ENCODE measurements at regions not wholly inside any gene's neighbourhood (a gene's known extent, or its start where the extent isn't known, plus 50 kb on each side); places are given as distances from the start of the nearest gene placed in this dataset.
A peak's percentile ranks its signal among the peaks of the same experiment; 100 is the strongest.

- no peak for DNase-seq (ENCODE audit: low read depth in 6 of 9, low spot score in 9 of 9)
These were observed 340.7 kb upstream of the HS3ST1 start for GRCh38 chr4:11769434-11769833.

GRCh38 chr4:11768251-11768972 lies 339.7 kb upstream of the HS3ST1 start:
- 87% methylated on average over 7 of the region's 7 CpGs for WGBS
- no peak for DNase-seq (ENCODE audit: low read depth in 6 of 9, low spot score in 9 of 9)
- Histone ChIP-seq H3K4me1 (ENCODE audit: control insufficient read depth in 2 of 2, insufficient read depth in 2 of 2, low read length in 2 of 2) (no peaks in the 10 kb centered on the region), H3K9me3 (ENCODE audit: control insufficient read depth in 2 of 2, insufficient read depth in 1 of 2, low read length in 1 of 2) (no peaks in the 10 kb centered on the region), H3K4me3 (ENCODE audit: low read length in 2 of 2) (no peak overlapping the region), H3K36me3 (ENCODE audit: control insufficient read depth in 2 of 2, insufficient read depth in 2 of 2, low read length in 1 of 2) (no peaks in the 10 kb centered on the region), H3K27me3 (ENCODE audit: control insufficient read depth in 2 of 2, insufficient read depth in 1 of 2, low read length in 1 of 2) (no peaks in the 10 kb centered on the region), H3K27ac (ENCODE audit: low read depth in 1 of 2, low read length in 1 of 2) (no peak overlapping the region)

More at GRCh38 chr4:11769434-11769833, 340.7 kb upstream of the HS3ST1 start:
- no peak overlapping the region for H3K27ac ChIP-seq (ENCODE audit: low read depth in 1 of 2, low read length in 1 of 2)
- H3K4me1 ChIP-seq (ENCODE audit: control insufficient read depth in 2 of 2, insufficient read depth in 2 of 2, low read length in 2 of 2): no peaks in the 10 kb centered on the region
- no peaks in the 10 kb centered on the region for H3K36me3 ChIP-seq (ENCODE audit: control insufficient read depth in 2 of 2, insufficient read depth in 2 of 2, low read length in 1 of 2)
- H3K9me3 ChIP-seq (ENCODE audit: control insufficient read depth in 2 of 2, insufficient read depth in 1 of 2, low read length in 1 of 2): no peaks in the 10 kb centered on the region
- 95% methylated on average over 3 of the region's 3 CpGs for WGBS
- H3K4me3 ChIP-seq (ENCODE audit: low read length in 2 of 2): no peak overlapping the region
- H3K27me3 ChIP-seq (ENCODE audit: control insufficient read depth in 2 of 2, insufficient read depth in 1 of 2, low read length in 1 of 2): no peaks in the 10 kb centered on the region

GRCh38 chr4:11765849-11766453 lies 337.3 kb upstream of the HS3ST1 start:
- H3K36me3 ChIP-seq (ENCODE audit: control insufficient read depth in 2 of 2, insufficient read depth in 2 of 2, low read length in 1 of 2): no peaks in the 10 kb centered on the region
- no peak overlapping the region for H3K4me3 ChIP-seq (ENCODE audit: low read length in 2 of 2)
- no peaks in the 10 kb centered on the region for H3K4me1 ChIP-seq (ENCODE audit: control insufficient read depth in 2 of 2, insufficient read depth in 2 of 2, low read length in 2 of 2)
- H3K9me3 ChIP-seq (ENCODE audit: control insufficient read depth in 2 of 2, insufficient read depth in 1 of 2, low read length in 1 of 2): no peaks in the 10 kb centered on the region
- DNase-seq (ENCODE audit: low read depth in 6 of 9, low spot score in 9 of 9): peak in 7 of 9 donors; percentile 5 to 52 (median 11)
- WGBS: 37% methylated on average over 4 of the region's 4 CpGs
- H3K27me3 ChIP-seq (ENCODE audit: control insufficient read depth in 2 of 2, insufficient read depth in 1 of 2, low read length in 1 of 2): no peaks in the 10 kb centered on the region
- no peak overlapping the region for H3K27ac ChIP-seq (ENCODE audit: low read depth in 1 of 2, low read length in 1 of 2)

GRCh38 chr4:11748164-11748872 lies 319.6 kb upstream of the HS3ST1 start:
- H3K9me3 ChIP-seq (ENCODE audit: control insufficient read depth in 2 of 2, insufficient read depth in 1 of 2, low read length in 1 of 2): no peaks in the 10 kb centered on the region
- no peaks in the 10 kb centered on the region for H3K4me1 ChIP-seq (ENCODE audit: control insufficient read depth in 2 of 2, insufficient read depth in 2 of 2, low read length in 2 of 2)
- no peak overlapping the region for H3K27ac ChIP-seq (ENCODE audit: low read depth in 1 of 2, low read length in 1 of 2)
- DNase-seq (ENCODE audit: low read depth in 6 of 9, low spot score in 9 of 9): no peak
- H3K4me3 ChIP-seq (ENCODE audit: low read length in 2 of 2): no peak overlapping the region
- no peaks in the 10 kb centered on the region for H3K27me3 ChIP-seq (ENCODE audit: control insufficient read depth in 2 of 2, insufficient read depth in 1 of 2, low read length in 1 of 2)
- H3K36me3 ChIP-seq (ENCODE audit: control insufficient read depth in 2 of 2, insufficient read depth in 2 of 2, low read length in 1 of 2): no peaks in the 10 kb centered on the region
- WGBS: 79% methylated on average over 7 of the region's 7 CpGs

GRCh38 chr4:11746734-11747133 lies 318.0 kb upstream of the HS3ST1 start:
- no peaks in the 10 kb centered on the region for H3K36me3 ChIP-seq (ENCODE audit: control insufficient read depth in 2 of 2, insufficient read depth in 2 of 2, low read length in 1 of 2)
- WGBS: 35% methylated on average over 4 of the region's 4 CpGs
- DNase-seq (ENCODE audit: low read depth in 6 of 9, low spot score in 9 of 9): no peak
- H3K27me3 ChIP-seq (ENCODE audit: control insufficient read depth in 2 of 2, insufficient read depth in 1 of 2, low read length in 1 of 2): no peaks in the 10 kb centered on the region
- H3K9me3 ChIP-seq (ENCODE audit: control insufficient read depth in 2 of 2, insufficient read depth in 1 of 2, low read length in 1 of 2): no peaks in the 10 kb centered on the region
- no peaks in the 10 kb centered on the region for H3K4me1 ChIP-seq (ENCODE audit: control insufficient read depth in 2 of 2, insufficient read depth in 2 of 2, low read length in 2 of 2)
- H3K4me3 ChIP-seq (ENCODE audit: low read length in 2 of 2): no peak overlapping the region
- H3K27ac ChIP-seq (ENCODE audit: low read depth in 1 of 2, low read length in 1 of 2): no peak overlapping the region

- no peak for DNase-seq (ENCODE audit: low read depth in 6 of 9, low spot score in 9 of 9)
- Histone ChIP-seq H3K9me3 (ENCODE audit: control insufficient read depth in 2 of 2, insufficient read depth in 1 of 2, low read length in 1 of 2) (no peaks in the 10 kb centered on the region), H3K4me1 (ENCODE audit: control insufficient read depth in 2 of 2, insufficient read depth in 2 of 2, low read length in 2 of 2) (no peaks in the 10 kb centered on the region), H3K27me3 (ENCODE audit: control insufficient read depth in 2 of 2, insufficient read depth in 1 of 2, low read length in 1 of 2) (no peaks in the 10 kb centered on the region), H3K36me3 (ENCODE audit: control insufficient read depth in 2 of 2, insufficient read depth in 2 of 2, low read length in 1 of 2) (no peaks in the 10 kb centered on the region), H3K4me3 (ENCODE audit: low read length in 2 of 2) (no peak overlapping the region), H3K27ac (ENCODE audit: low read depth in 1 of 2, low read length in 1 of 2) (no peak overlapping the region)
- 84% methylated on average over 1 of the region's 1 CpG for WGBS
These were observed 315.3 kb upstream of the HS3ST1 start for GRCh38 chr4:11743976-11744375.

- H3K4me1 ChIP-seq (ENCODE audit: control insufficient read depth in 2 of 2, insufficient read depth in 2 of 2, low read length in 2 of 2): no peaks in the 10 kb centered on the region
- no peaks in the 10 kb centered on the region for H3K27me3 ChIP-seq (ENCODE audit: control insufficient read depth in 2 of 2, insufficient read depth in 1 of 2, low read length in 1 of 2)
- DNase-seq (ENCODE audit: low read depth in 6 of 9, low spot score in 9 of 9): no peak
- H3K9me3 ChIP-seq (ENCODE audit: control insufficient read depth in 2 of 2, insufficient read depth in 1 of 2, low read length in 1 of 2): no peaks in the 10 kb centered on the region
- WGBS: 94% methylated on average over 1 of the region's 1 CpG
- no peak overlapping the region for H3K27ac ChIP-seq (ENCODE audit: low read depth in 1 of 2, low read length in 1 of 2)
- H3K36me3 ChIP-seq (ENCODE audit: control insufficient read depth in 2 of 2, insufficient read depth in 2 of 2, low read length in 1 of 2): no peaks in the 10 kb centered on the region
- no peak overlapping the region for H3K4me3 ChIP-seq (ENCODE audit: low read length in 2 of 2)
These were observed 314.5 kb upstream of the HS3ST1 start for GRCh38 chr4:11743236-11743635.

- no peaks in the 10 kb centered on the region for H3K4me1 ChIP-seq (ENCODE audit: control insufficient read depth in 2 of 2, insufficient read depth in 2 of 2, low read length in 2 of 2)
- DNase-seq (ENCODE audit: low read depth in 6 of 9, low spot score in 9 of 9): no peak
- 84% methylated on average over 1 of the region's 1 CpG for WGBS
- no peaks in the 10 kb centered on the region for H3K27me3 ChIP-seq (ENCODE audit: control insufficient read depth in 2 of 2, insufficient read depth in 1 of 2, low read length in 1 of 2)
- no peaks in the 10 kb centered on the region for H3K36me3 ChIP-seq (ENCODE audit: control insufficient read depth in 2 of 2, insufficient read depth in 2 of 2, low read length in 1 of 2)
- no peak overlapping the region for H3K27ac ChIP-seq (ENCODE audit: low read depth in 1 of 2, low read length in 1 of 2)
- no peaks in the 10 kb centered on the region for H3K9me3 ChIP-seq (ENCODE audit: control insufficient read depth in 2 of 2, insufficient read depth in 1 of 2, low read length in 1 of 2)
- no peak overlapping the region for H3K4me3 ChIP-seq (ENCODE audit: low read length in 2 of 2)
These were observed 312.5 kb upstream of the HS3ST1 start for GRCh38 chr4:11741190-11741652.

GRCh38 chr4:11739992-11740391 lies 311.3 kb upstream of the HS3ST1 start:
- no peaks in the 10 kb centered on the region for H3K4me1 ChIP-seq (ENCODE audit: control insufficient read depth in 2 of 2, insufficient read depth in 2 of 2, low read length in 2 of 2)
- H3K4me3 ChIP-seq (ENCODE audit: low read length in 2 of 2): no peak overlapping the region
- no peaks in the 10 kb centered on the region for H3K27me3 ChIP-seq (ENCODE audit: control insufficient read depth in 2 of 2, insufficient read depth in 1 of 2, low read length in 1 of 2)
- DNase-seq (ENCODE audit: low read depth in 6 of 9, low spot score in 9 of 9): no peak
- no peaks in the 10 kb centered on the region for H3K36me3 ChIP-seq (ENCODE audit: control insufficient read depth in 2 of 2, insufficient read depth in 2 of 2, low read length in 1 of 2)
- H3K27ac ChIP-seq (ENCODE audit: low read depth in 1 of 2, low read length in 1 of 2): no peak overlapping the region
- 65% methylated on average over 1 of the region's 1 CpG for WGBS
- no peaks in the 10 kb centered on the region for H3K9me3 ChIP-seq (ENCODE audit: control insufficient read depth in 2 of 2, insufficient read depth in 1 of 2, low read length in 1 of 2)
